ENCODE measurements at regions not wholly inside any gene's neighbourhood (a gene's known extent, or its start where the extent isn't known, plus 50 kb on each side); places are given as distances from the start of the nearest gene placed in this dataset.

DNA sequence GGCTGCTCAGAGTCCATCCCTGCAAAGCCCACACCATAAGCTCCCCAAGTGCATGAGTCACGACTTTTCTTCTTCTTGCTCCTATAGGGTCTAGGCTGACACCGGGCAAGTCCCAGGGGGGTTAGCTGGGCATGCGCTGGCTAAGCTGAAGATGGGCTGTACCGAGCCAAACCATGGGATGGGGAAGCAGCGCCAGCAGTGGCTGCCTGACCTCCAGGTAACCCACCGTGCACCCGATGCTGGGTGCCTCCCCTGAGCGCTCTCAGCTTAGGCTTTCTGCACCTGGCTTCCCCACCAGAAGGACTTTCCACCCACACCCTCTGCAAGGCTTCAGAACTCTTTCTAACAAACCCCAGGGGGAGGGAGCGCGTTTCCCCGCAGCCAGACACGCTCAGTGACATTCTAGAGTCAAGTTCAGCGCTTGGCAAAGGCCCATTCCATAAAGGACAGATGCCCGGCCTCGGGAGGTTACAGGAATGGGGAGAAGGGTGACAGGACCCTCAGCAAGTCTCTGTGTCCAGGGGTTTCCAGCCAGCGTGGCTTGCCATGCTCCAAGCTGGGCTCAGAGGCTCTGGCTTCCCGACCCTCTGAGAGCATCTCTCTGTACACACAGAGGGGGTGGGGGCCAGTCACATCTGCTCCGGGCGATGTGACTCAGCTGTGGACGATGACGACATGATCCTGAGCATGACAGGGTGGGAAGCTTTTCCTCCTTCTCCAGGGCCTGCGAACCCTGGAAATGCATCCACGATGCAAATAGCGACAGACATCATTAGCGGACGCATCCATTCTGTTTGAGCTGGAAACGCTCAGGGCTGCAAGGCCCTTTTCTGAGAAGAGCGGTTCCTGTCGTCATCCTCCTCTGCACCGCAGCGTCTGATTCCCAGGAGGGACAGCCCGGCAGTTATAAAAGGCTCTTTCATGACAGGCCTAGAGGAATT lies 107.8 kb downstream of the SIK1 start:
- no peak overlapping the region for H3K27ac ChIP-seq
- no peak for DNase-seq
- 61 to 74% (median 68%) methylated on average over 28 to 32 of the region's 32 CpGs for WGBS, 5 donors
- H3K9me3 ChIP-seq = peaks cover 0 to 8% (median 7%) of the 10 kb centered on the region in 8 donors
- peaks cover 0 to 20% (median 0%) of the 10 kb centered on the region in 7 donors for H3K27me3 ChIP-seq (replicated peaks in 1 of 7)
- peaks cover 0 to 41% (median 19%) of the 10 kb centered on the region in 6 donors for H3K4me1 ChIP-seq
- H3K36me3 ChIP-seq = no peaks in the 10 kb centered on the region
- intact Hi-C loops (cut with DNase I; ENCODE audit: low total_unique reads) = no loop called here
- TF ChIP-seq, protein P1, sequence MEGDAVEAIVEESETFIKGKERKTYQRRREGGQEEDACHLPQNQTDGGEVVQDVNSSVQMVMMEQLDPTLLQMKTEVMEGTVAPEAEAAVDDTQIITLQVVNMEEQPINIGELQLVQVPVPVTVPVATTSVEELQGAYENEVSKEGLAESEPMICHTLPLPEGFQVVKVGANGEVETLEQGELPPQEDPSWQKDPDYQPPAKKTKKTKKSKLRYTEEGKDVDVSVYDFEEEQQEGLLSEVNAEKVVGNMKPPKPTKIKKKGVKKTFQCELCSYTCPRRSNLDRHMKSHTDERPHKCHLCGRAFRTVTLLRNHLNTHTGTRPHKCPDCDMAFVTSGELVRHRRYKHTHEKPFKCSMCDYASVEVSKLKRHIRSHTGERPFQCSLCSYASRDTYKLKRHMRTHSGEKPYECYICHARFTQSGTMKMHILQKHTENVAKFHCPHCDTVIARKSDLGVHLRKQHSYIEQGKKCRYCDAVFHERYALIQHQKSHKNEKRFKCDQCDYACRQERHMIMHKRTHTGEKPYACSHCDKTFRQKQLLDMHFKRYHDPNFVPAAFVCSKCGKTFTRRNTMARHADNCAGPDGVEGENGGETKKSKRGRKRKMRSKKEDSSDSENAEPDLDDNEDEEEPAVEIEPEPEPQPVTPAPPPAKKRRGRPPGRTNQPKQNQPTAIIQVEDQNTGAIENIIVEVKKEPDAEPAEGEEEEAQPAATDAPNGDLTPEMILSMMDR (IDR thresholded peaks at IDR 0.05 in 8 of 11, conservative IDR thresholded peaks at IDR 0.05 in 3 of 11) = no peak
- TF ChIP-seq POLR2A (IDR thresholded peaks at IDR 0.05) (no peak), POLR2AphosphoS5 (IDR thresholded peaks at IDR 0.05) (peak in 1 of 3 donors; percentile 17)
- no peak overlapping the region for H3K4me3 ChIP-seq

DNA sequence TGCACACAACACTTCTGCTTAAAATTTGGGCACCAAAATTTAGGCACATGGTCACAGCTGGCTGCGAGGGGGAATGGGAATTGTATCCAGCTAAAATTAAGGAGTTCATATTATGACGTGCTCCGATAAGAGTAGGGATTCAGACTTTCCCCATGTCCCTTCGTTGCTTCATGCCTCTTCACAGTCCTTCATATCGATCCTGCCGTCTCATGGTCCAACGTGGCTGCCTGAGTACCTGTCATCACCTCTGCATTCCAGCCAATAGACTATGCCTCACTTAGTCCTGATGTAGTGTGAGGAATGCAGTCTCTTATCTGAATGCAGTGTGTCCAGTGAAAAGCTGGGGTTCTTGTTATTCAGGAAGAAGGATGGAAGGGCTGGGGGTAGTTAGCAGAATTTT lies 108.6 kb downstream of the SIK1 start:
- WGBS, 5 donors = 95 to 98% (median 97%) methylated on average over 7 of the region's 7 CpGs

DNA sequence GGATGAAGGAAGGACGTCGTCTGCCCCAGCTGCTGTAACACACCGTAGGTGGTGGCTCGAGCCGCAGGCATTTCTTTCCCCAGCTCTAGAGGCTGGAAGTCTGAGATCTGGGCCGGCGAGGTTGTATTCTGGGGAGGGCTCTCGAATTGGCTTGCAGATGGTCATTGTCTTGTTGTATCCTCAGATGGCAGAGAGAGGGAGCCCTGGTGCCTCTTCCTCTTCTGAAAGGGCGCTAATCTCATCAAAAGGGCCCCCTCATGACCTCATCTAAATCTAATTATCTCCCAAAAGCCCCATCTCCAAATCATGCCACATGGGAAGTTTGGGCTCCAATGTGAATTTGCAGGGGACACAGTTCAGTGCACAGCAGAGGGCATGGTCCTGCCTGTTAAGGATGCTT lies 109.0 kb downstream of the SIK1 start:
- Histone ChIP-seq H3K36me3 (no peaks in the 10 kb centered on the region), H3K9me3 (peaks cover 0 to 8% (median 7%) of the 10 kb centered on the region in 8 donors), H3K27ac (no peak overlapping the region), H3K4me1 (peaks cover 0 to 45% (median 24%) of the 10 kb centered on the region in 6 donors), H3K27me3 (replicated peaks in 1 of 7) (peaks cover 0 to 25% (median 0%) of the 10 kb centered on the region in 7 donors), H3K4me3 (no peak overlapping the region)
- intact Hi-C loops (cut with DNase I; ENCODE audit: low total_unique reads) = no loop called here
- no peak for DNase-seq
- 78 to 88% (median 81%) methylated on average over 9 of the region's 9 CpGs for WGBS, 5 donors
- TF ChIP-seq POLR2AphosphoS5 (IDR thresholded peaks at IDR 0.05) = no peak
- TF ChIP-seq POLR2A (IDR thresholded peaks at IDR 0.05) = no peak
- TF ChIP-seq, protein P1 (IDR thresholded peaks at IDR 0.05 in 8 of 11, conservative IDR thresholded peaks at IDR 0.05 in 3 of 11) = no peak

More for the DNA sequence above, 108.6 kb downstream of the SIK1 start:
- no peak for DNase-seq
- Histone ChIP-seq H3K4me3 (no peak overlapping the region), H3K27me3 (replicated peaks in 1 of 7) (peaks cover 0 to 25% (median 0%) of the 10 kb centered on the region in 7 donors), H3K27ac (no peak overlapping the region), H3K4me1 (peaks cover 0 to 45% (median 23%) of the 10 kb centered on the region in 6 donors), H3K36me3 (no peaks in the 10 kb centered on the region), H3K9me3 (peaks cover 0 to 8% (median 7%) of the 10 kb centered on the region in 8 donors)
- no peak for TF ChIP-seq POLR2A (IDR thresholded peaks at IDR 0.05)
- TF ChIP-seq POLR2AphosphoS5 (IDR thresholded peaks at IDR 0.05) = no peak
- TF ChIP-seq, protein P1 (IDR thresholded peaks at IDR 0.05 in 8 of 11, conservative IDR thresholded peaks at IDR 0.05 in 3 of 11) = no peak
- intact Hi-C loops (cut with DNase I; ENCODE audit: low total_unique reads) = no loop called here

DNA sequence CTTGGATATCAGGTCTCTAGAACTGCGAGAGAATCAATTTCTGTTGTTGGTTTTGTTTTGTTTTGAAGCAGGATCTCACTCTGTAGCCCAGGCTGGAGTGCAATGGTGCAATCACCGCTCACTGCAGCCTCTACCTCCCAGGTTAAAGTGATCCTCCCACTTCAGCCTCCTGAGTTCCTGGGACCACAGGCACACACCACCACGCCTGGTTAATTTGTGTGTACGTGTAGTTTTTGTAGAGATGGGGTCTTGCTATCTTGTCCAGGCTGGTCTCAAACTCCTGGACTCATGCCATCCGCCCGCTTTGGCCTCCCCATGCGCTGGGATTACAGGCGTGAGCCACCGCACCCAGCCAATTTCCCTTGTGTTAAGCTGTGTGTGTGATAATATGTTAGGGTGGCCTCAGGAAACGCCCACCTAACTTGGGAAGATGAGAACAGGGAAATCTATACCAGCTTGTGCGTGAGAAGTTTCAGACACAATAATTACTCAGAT lies 109.6 kb downstream of the SIK1 start:
- H3K36me3 ChIP-seq = no peaks in the 10 kb centered on the region
- WGBS, 5 donors = 94 to 96% (median 95%) methylated on average over 11 of the region's 11 CpGs
- intact Hi-C loops (cut with DNase I; ENCODE audit: low total_unique reads) = no loop called here
- no peak for DNase-seq
- peaks cover under 1 to 52% (median 28%) of the 10 kb centered on the region in 6 donors for H3K4me1 ChIP-seq
- H3K27ac ChIP-seq = no peak overlapping the region
- peaks cover 0 to 25% (median 0%) of the 10 kb centered on the region in 7 donors for H3K27me3 ChIP-seq (replicated peaks in 1 of 7)
- H3K4me3 ChIP-seq = no peak overlapping the region
- no peak for TF ChIP-seq POLR2AphosphoS5 (IDR thresholded peaks at IDR 0.05)
- TF ChIP-seq, protein P1 (IDR thresholded peaks at IDR 0.05 in 8 of 11, conservative IDR thresholded peaks at IDR 0.05 in 3 of 11) = no peak
- no peak for TF ChIP-seq POLR2A (IDR thresholded peaks at IDR 0.05)
- H3K9me3 ChIP-seq = peaks cover 0 to 8% (median 7%) of the 10 kb centered on the region in 8 donors
